Choroid plexus epithelial cell (primary cell): ENCODE measurements at regions not wholly inside any gene's neighbourhood (a gene's known extent, or its start where the extent isn't known, plus 50 kb on each side); places are given as distances from the start of the nearest gene placed in this dataset.

Experiments used
- DNase-seq: peaks from one replicate; pipeline ENCODE4 v3.0.0-alpha.2; 2010; ENCODE audit warnings: low read depth
- H3K4me3 ChIP-seq: 2 replicates; pipeline ENCODE4 v1.5.1; 2011; ENCODE audit warnings: low read depth, mild to moderate bottlenecking, control low read depth, low read length, moderate library complexity
- TF ChIP-seq, protein P1 (sequence below): conservative IDR thresholded peaks from 2 replicates; pipeline ENCODE4 v1.5.1; 2011; ENCODE audit warnings: low read depth, mild to moderate bottlenecking, control low read depth, inconsistent platforms, low read length, moderate library complexity

DNA sequence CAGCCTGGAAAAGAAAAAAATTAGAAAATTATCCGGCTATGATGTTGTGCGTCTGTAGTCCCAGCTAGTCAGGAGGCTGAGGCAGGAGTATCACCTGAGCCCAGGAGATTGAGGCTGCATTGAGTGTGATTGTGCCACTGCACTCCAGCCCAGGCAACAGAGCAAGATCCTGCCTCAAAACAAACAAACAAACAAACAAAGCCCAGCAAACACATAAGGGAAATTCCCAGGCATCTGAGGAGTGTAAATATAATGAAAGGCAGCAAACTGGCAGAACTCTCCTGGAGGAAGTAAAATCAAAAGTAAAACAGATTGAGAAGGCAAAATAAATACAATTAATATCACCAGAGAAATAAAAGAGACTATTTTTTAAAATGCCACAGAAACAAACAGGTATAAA, 84.5 kb upstream of the ITGB1 start:
- H3K4me3 ChIP-seq, result no peak overlapping the region
- TF ChIP-seq, protein P1, sequence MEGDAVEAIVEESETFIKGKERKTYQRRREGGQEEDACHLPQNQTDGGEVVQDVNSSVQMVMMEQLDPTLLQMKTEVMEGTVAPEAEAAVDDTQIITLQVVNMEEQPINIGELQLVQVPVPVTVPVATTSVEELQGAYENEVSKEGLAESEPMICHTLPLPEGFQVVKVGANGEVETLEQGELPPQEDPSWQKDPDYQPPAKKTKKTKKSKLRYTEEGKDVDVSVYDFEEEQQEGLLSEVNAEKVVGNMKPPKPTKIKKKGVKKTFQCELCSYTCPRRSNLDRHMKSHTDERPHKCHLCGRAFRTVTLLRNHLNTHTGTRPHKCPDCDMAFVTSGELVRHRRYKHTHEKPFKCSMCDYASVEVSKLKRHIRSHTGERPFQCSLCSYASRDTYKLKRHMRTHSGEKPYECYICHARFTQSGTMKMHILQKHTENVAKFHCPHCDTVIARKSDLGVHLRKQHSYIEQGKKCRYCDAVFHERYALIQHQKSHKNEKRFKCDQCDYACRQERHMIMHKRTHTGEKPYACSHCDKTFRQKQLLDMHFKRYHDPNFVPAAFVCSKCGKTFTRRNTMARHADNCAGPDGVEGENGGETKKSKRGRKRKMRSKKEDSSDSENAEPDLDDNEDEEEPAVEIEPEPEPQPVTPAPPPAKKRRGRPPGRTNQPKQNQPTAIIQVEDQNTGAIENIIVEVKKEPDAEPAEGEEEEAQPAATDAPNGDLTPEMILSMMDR, result no peak
- DNase-seq, result no peak

DNA sequence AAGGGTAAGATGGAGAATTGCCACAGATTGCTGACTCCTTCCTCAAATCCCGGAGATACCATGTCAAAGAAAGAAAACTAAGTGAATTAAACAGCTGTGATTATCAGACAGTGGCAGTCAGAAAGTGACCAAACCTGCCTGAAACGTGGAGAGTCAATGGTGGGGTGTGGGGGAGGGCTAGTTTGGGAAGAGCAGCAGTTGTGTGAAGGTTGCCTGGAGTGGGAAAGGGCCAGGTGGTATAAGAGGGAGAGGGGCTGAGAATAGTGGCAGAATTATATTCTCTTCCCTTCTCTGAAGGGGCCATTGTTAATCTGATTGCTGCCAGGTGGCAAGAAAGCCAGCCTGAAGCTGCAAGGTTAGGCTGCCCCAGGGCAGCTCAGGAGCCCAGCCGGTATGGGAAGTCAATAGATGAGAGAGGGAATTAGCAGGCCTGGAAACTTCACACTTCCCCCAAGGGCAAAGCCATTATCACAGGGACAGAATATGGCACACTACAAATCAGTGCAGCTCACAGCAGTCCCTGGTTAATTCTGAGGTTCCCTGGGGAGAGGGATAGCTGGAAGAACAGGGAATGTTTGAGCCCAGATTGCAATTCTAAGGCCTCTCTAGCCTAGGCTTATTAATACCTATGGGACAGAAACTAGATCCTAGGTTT, 83.9 kb upstream of the ITGB1 start:
- H3K4me3 ChIP-seq, result no peak overlapping the region
- no peak for DNase-seq
- TF ChIP-seq, protein P1, result no peak

DNA sequence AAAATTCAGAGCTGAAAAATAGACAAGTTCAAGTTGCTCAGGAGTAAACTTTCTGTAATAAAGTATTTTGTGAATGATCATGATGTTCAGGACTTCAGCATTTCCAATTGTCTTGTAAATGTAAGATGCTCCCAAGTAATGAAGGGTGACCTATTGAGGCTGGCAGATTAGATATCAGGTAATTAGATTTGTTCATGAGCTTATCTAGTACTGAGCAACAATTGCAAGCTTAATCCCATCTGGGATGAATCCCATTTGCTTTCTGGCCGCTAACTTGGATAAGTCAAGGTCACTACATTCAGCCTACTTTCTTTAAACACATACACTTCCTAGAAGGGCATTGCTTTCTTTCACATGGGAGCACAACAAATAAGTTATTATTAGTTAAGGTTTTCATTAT, 82.4 kb upstream of the ITGB1 start:
- DNase-seq, result no peak
- H3K4me3 ChIP-seq, result no peak overlapping the region
- TF ChIP-seq, protein P1, result no peak

DNA sequence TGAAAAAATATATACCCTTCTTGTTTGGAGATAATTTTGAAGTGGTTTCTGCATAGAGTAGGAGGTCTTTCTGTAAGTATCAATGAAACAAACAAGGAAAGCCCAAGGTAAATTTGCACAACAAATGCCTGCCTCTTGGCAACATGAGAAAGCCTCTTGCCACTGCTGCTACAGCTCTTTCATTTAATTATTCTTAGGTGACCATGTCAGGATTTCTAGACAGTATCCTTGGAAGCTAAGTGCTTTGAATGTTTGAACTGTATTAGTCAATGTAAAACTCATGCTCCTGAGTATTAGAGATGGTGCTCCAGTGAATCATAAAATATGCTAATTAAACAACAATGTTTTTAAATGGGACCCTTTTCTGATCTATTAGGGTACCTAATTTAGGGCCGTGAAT, 81.2 kb upstream of the ITGB1 start:
- no peak overlapping the region for H3K4me3 ChIP-seq
- TF ChIP-seq, protein P1, result no peak
- DNase-seq, result no peak

DNA sequence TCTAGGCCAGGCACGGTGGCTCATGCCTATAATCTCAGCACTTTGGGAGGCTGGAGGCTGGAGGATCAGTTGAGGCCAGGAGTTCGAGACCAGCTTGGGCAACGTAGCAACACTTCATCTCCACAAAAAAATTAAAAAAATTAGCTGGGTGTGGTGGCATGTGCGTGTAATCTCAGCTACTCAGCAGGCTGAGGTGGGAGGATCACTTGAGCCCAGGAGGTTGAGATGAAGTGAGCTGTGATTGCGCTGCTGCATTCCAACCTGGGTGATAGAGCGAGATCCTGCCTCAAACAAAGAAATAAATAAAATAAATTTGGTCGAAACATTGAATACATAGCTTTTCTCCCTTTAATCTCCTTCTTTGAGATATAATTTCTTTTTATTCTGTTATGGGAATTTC, 80.6 kb upstream of the ITGB1 start:
- H3K4me3 ChIP-seq, result no peak overlapping the region
- no peak for DNase-seq
- TF ChIP-seq, protein P1, result no peak

DNA sequence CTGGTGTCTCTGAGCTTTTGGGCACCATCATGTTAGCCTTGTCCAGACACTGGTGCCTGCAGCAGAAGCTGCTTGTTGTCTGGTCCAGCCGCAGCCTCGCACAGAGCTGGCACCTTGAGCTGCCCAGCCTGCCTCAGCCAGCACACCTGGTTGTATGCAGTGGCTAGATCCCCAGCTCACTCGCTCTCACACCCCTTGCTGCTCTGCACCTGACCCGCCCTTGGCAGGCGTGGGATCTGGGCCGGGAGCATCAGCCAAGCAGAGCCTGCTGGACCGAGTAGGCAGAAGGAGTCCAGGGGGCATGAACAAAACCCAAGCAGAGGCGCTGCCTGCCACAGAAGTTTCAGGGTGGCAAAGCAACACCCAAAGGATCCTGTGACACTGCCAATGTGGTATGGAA, 79.7 kb upstream of the ITGB1 start:
- no peak for DNase-seq
- H3K4me3 ChIP-seq, result no peak overlapping the region
- TF ChIP-seq, protein P1, result no peak

DNA sequence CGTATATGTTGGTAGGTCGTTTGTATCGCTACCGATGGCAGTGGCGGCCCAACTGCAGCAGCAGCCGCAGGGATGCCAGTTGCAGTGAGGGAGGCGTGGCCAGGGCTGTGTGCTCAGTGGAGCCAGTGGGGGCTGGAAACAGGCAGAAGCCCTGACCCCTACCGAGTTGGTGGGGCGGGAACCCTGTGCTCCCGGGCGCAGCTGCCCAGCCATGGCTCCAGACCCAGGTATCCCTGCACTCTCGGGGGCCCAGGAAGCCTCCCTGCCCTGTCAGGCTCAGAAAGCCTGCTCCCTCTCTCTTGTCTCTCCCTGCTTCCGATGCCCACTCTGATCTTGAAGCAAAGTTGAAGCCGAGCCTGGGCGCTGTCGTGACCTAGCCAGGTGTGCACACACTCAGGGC, 78.6 kb upstream of the ITGB1 start:
- TF ChIP-seq, protein P1, result no peak
- DNase-seq, result no peak
- H3K4me3 ChIP-seq, result no peak overlapping the region
